Natural killer cell treated with Interleukin-12 subunit alpha and Interleukin-12 subunit beta and Interleukin-15 and Interleukin-18, amount 100 ng/mL, for 72 hours (primary cell): ENCODE measurements at regions not wholly inside any gene's neighbourhood (a gene's known extent, or its start where the extent isn't known, plus 50 kb on each side); places are given as distances from the start of the nearest gene placed in this dataset.
"Not testable (repeated sequence)": the region's sequence is repeated elsewhere in the genome, so short reads cannot be mapped to it uniquely, and the experiment has no call there.

Source experiments
- ATAC-seq, 2 donors: fragments of 150-1000 bp; cut with Tn5 transposase in 1 of 2; sonication (Bioruptor Pico), chemical (Tn5 transposase) in 1 of 2; 2 replicates each; pipeline ENCODE4 v1.10.0; 2021
- DNase-seq: peaks from one replicate; pipeline ENCODE4 v3.0.0; 2022; ENCODE audit warnings: low spot score
- H3K27ac Mint-ChIP-seq, 2 donors: 1 replicate in 1 of 2; 2 replicates in 1 of 2; pipeline ENCODE4 v1.8.0; 2022; ENCODE audit warnings: mixed read lengths in 2 of 2, mild to moderate bottlenecking in 1 of 2, moderate library complexity in 1 of 2
- H3K27me3 Mint-ChIP-seq, 2 donors: 1 replicate in 1 of 2; 2 replicates in 1 of 2; pipeline ENCODE4 v1.8.0; 2022; ENCODE audit warnings: mixed read lengths in 2 of 2
- H3K36me3 Mint-ChIP-seq: one replicate; pipeline ENCODE4 v1.8.0; 2022; ENCODE audit warnings: mixed read lengths
- H3K4me1 Mint-ChIP-seq, 2 donors: 1 replicate in 1 of 2; 2 replicates in 1 of 2; pipeline ENCODE4 v1.8.0; 2022; ENCODE audit warnings: low read depth in 2 of 2, mixed read lengths in 2 of 2, mild to moderate bottlenecking in 1 of 2
- H3K4me3 Mint-ChIP-seq: one replicate; pipeline ENCODE4 v1.8.0; 2022; ENCODE audit warnings: mixed read lengths
- H3K9me3 Mint-ChIP-seq: 2 replicates; pipeline ENCODE4 v1.8.0; 2022; ENCODE audit warnings: mixed read lengths

GRCh38 chr15:38090678-38091077 lies 156.2 kb downstream of the TMCO5A start:
- Mint-ChIP-seq H3K4me1 (peaks cover 4 to 7% of the 10 kb centered on the region in 2 donors), H3K4me3 (no peak overlapping the region), H3K36me3 (peaks cover under 1% of the 10 kb centered on the region), H3K27ac (no peak overlapping the region), H3K9me3 (peaks cover 2% of the 10 kb centered on the region), H3K27me3 (peaks cover 13 to 30% of the 10 kb centered on the region in 2 donors)
- DNase-seq (no peak), ATAC-seq (no peak)

- Mint-ChIP-seq H3K4me1 (peaks cover under 1 to 2% of the 10 kb centered on the region in 2 donors), H3K4me3 (no peak overlapping the region), H3K36me3 (peaks cover 5% of the 10 kb centered on the region), H3K27me3 (peaks cover 11 to 30% of the 10 kb centered on the region in 2 donors), H3K9me3 (peaks cover 5% of the 10 kb centered on the region), H3K27ac (no peak overlapping the region)
- DNase-seq (no peak), ATAC-seq (no peak)
These were observed 156.7 kb downstream of the TMCO5A start for GRCh38 chr15:38091078-38091645.

GRCh38 chr15:38093931-38094330 lies 158.7 kb upstream of the SPRED1 start:
- DNase-seq, result no peak
- no peak for ATAC-seq
- Mint-ChIP-seq H3K4me1 (no peaks in the 10 kb centered on the region), H3K27me3 (peaks cover 11 to 29% of the 10 kb centered on the region in 2 donors), H3K36me3 (peaks cover 25% of the 10 kb centered on the region), H3K4me3 (no peak overlapping the region), H3K9me3 (peaks cover 17% of the 10 kb centered on the region), H3K27ac (no peak overlapping the region)

GRCh38 chr15:38102972-38103371 lies 149.7 kb upstream of the SPRED1 start:
- peaks cover 1% of the 10 kb centered on the region for H3K9me3 Mint-ChIP-seq
- no peak overlapping the region for H3K27ac Mint-ChIP-seq
- ATAC-seq, result no peak

GRCh38 chr15:38103564-38103963 lies 149.1 kb upstream of the SPRED1 start:
- no peaks in the 10 kb centered on the region for H3K36me3 Mint-ChIP-seq
- DNase-seq (no peak), ATAC-seq (no peak)
- peaks cover 7 to 30% of the 10 kb centered on the region in 2 donors for H3K27me3 Mint-ChIP-seq
- no peak overlapping the region for H3K27ac Mint-ChIP-seq
- no peak overlapping the region for H3K4me3 Mint-ChIP-seq
- no peaks in the 10 kb centered on the region for H3K9me3 Mint-ChIP-seq
- H3K4me1 Mint-ChIP-seq, result no peaks in the 10 kb centered on the region

More at GRCh38 chr15:38102972-38103371, 149.7 kb upstream of the SPRED1 start:
- Mint-ChIP-seq H3K27me3 (peaks cover 11 to 32% of the 10 kb centered on the region in 2 donors), H3K4me1 (no peaks in the 10 kb centered on the region), H3K4me3 (no peak overlapping the region), H3K36me3 (peaks cover 2% of the 10 kb centered on the region)
- no peak for DNase-seq

GRCh38 chr15:38111070-38111469 lies 141.6 kb upstream of the SPRED1 start:
- no peak for ATAC-seq
- H3K27ac Mint-ChIP-seq, result no peak overlapping the region

GRCh38 chr15:38112406-38112805 lies 140.2 kb upstream of the SPRED1 start:
- Mint-ChIP-seq H3K4me1 (no peaks in the 10 kb centered on the region), H3K27me3 (peaks cover 0 to 5% of the 10 kb centered on the region in 2 donors), H3K36me3 (no peaks in the 10 kb centered on the region), H3K9me3 (no peaks in the 10 kb centered on the region), H3K27ac (no peak overlapping the region), H3K4me3 (no peak overlapping the region)
- ATAC-seq (no peak), DNase-seq (no peak)

More at GRCh38 chr15:38111070-38111469, 141.6 kb upstream of the SPRED1 start:
- no peak for DNase-seq
- Mint-ChIP-seq H3K4me1 (no peaks in the 10 kb centered on the region), H3K9me3 (no peaks in the 10 kb centered on the region), H3K27me3 (peaks cover 0 to 5% of the 10 kb centered on the region in 2 donors), H3K4me3 (no peak overlapping the region), H3K36me3 (no peaks in the 10 kb centered on the region)

- DNase-seq (no peak), ATAC-seq (no peak)
- H3K27me3 Mint-ChIP-seq, result peaks cover 0 to 3% of the 10 kb centered on the region in 2 donors
- H3K36me3 Mint-ChIP-seq, result no peaks in the 10 kb centered on the region
- no peaks in the 10 kb centered on the region for H3K4me1 Mint-ChIP-seq
- H3K9me3 Mint-ChIP-seq, result no peaks in the 10 kb centered on the region
- H3K4me3 Mint-ChIP-seq, result no peak overlapping the region
- H3K27ac Mint-ChIP-seq, result no peak overlapping the region
These were observed 137.5 kb upstream of the SPRED1 start for GRCh38 chr15:38115121-38115520.

- ATAC-seq (no peak), DNase-seq (no peak)
- H3K4me3 Mint-ChIP-seq, result no peak overlapping the region
- peaks cover 17 to 26% of the 10 kb centered on the region in 2 donors for H3K27me3 Mint-ChIP-seq
- H3K9me3 Mint-ChIP-seq, result peaks cover 12% of the 10 kb centered on the region
- peaks cover 16% of the 10 kb centered on the region for H3K36me3 Mint-ChIP-seq
- H3K4me1 Mint-ChIP-seq, result no peaks in the 10 kb centered on the region
- no peak overlapping the region for H3K27ac Mint-ChIP-seq
These were observed 134.9 kb upstream of the SPRED1 start for GRCh38 chr15:38117781-38118180.

GRCh38 chr15:38119865-38120264 lies 132.8 kb upstream of the SPRED1 start:
- H3K36me3 Mint-ChIP-seq, result peaks cover 16% of the 10 kb centered on the region
- peaks cover 14% of the 10 kb centered on the region for H3K9me3 Mint-ChIP-seq
- not testable (repeated sequence) for H3K27ac Mint-ChIP-seq, DNase-seq, H3K4me1 Mint-ChIP-seq, H3K4me3 Mint-ChIP-seq
- peaks cover 21 to 45% of the 10 kb centered on the region in 2 donors for H3K27me3 Mint-ChIP-seq
- peak in 1 of 2 donors; percentile 45 for ATAC-seq

- ATAC-seq, result peak in 1 of 2 donors; percentile 47
- Mint-ChIP-seq H3K36me3 (peaks cover 3% of the 10 kb centered on the region), H3K9me3 (peaks cover 5% of the 10 kb centered on the region), H3K4me1 (peaks cover 20 to 24% of the 10 kb centered on the region in 2 donors), H3K4me3 (no peak overlapping the region), H3K27me3 (peaks cover 34 to 54% of the 10 kb centered on the region in 2 donors), H3K27ac (no peak overlapping the region)
- DNase-seq, result no peak
These were observed 125.3 kb upstream of the SPRED1 start for GRCh38 chr15:38127306-38127771.

GRCh38 chr15:38128341-38128781 lies 124.3 kb upstream of the SPRED1 start:
- ATAC-seq (no peak), DNase-seq (no peak)
- peaks cover 29 to 43% of the 10 kb centered on the region in 2 donors for H3K27me3 Mint-ChIP-seq
- no peaks in the 10 kb centered on the region for H3K36me3 Mint-ChIP-seq
- H3K4me1 Mint-ChIP-seq, result peaks cover 20 to 24% of the 10 kb centered on the region in 2 donors
- H3K9me3 Mint-ChIP-seq, result no peaks in the 10 kb centered on the region
- H3K27ac Mint-ChIP-seq, result no peak overlapping the region
- H3K4me3 Mint-ChIP-seq, result no peak overlapping the region

- Mint-ChIP-seq H3K27ac (no peak overlapping the region), H3K4me1 (peaks cover 20 to 24% of the 10 kb centered on the region in 2 donors), H3K36me3 (no peaks in the 10 kb centered on the region), H3K27me3 (peaks cover 25 to 38% of the 10 kb centered on the region in 2 donors), H3K4me3 (no peak overlapping the region), H3K9me3 (no peaks in the 10 kb centered on the region)
- DNase-seq (no peak), ATAC-seq (no peak)
These were observed 123.7 kb upstream of the SPRED1 start for GRCh38 chr15:38128921-38129320.

- peaks cover 29 to 35% of the 10 kb centered on the region in 2 donors for H3K27me3 Mint-ChIP-seq
- H3K4me1 Mint-ChIP-seq, result peaks cover 20 to 24% of the 10 kb centered on the region in 2 donors
- DNase-seq (no peak), ATAC-seq (peak; percentile 50 to 71)
- no peaks in the 10 kb centered on the region for H3K9me3 Mint-ChIP-seq
- no peaks in the 10 kb centered on the region for H3K36me3 Mint-ChIP-seq
- H3K4me3 Mint-ChIP-seq, result peak overlapping the region; percentile 35
- H3K27ac Mint-ChIP-seq, result no peak overlapping the region
These were observed 123.0 kb upstream of the SPRED1 start for GRCh38 chr15:38129531-38130204.
